OCI-LY1 (cell line): ENCODE measurements at regions not wholly inside any gene's neighbourhood (a gene's known extent, or its start where the extent isn't known, plus 50 kb on each side); places are given as distances from the start of the nearest gene placed in this dataset.

Source experiments
- H2AFZ ChIP-seq: fragments of 200-600 bp; sonication (generic), shearing (Covaris generic); 2 replicates; pipeline ENCODE4 v1.6.0; 2014; ENCODE audit warnings: antibody characterized with exemption, mild to moderate bottlenecking, low read length
- H3F3A ChIP-seq: fragments of 200-600 bp; sonication (generic), shearing (Covaris generic); 2 replicates; pipeline ENCODE4 v1.6.0; 2014; ENCODE audit warnings: mild to moderate bottlenecking, antibody characterized with exemption, low read length, moderate library complexity; ENCODE audit not compliant: insufficient read depth
- H3K27ac ChIP-seq: fragments of 200-600 bp; sonication (generic); 2 replicates; pipeline ENCODE4 v1.5.1; 2014; ENCODE audit warnings: low read length, mixed run types, mild to moderate bottlenecking, low read depth; ENCODE audit not compliant: poor library complexity, severe bottlenecking
- H3K27me3 ChIP-seq: fragments of 200-600 bp; sonication (generic); 2 replicates; pipeline ENCODE4 v1.6.0; 2014; ENCODE audit warnings: antibody characterized with exemption, mild to moderate bottlenecking, low read length, moderate library complexity; ENCODE audit not compliant: insufficient read depth
- H3K36me3 ChIP-seq: fragments of 200-600 bp; sonication (generic); 2 replicates; pipeline ENCODE4 v1.6.1; 2014; ENCODE audit warnings: mild to moderate bottlenecking, antibody characterized with exemption, low read length, moderate library complexity, mixed read lengths; ENCODE audit not compliant: insufficient read depth
- H3K4me1 ChIP-seq: fragments of 200-600 bp; sonication (generic); 2 replicates; pipeline ENCODE4 v1.5.1; 2014; ENCODE audit warnings: mild to moderate bottlenecking, low read length, moderate library complexity; ENCODE audit not compliant: insufficient read depth, severe bottlenecking
- H3K4me2 ChIP-seq: fragments of 200-600 bp; sonication (generic), shearing (Covaris generic); 2 replicates; pipeline ENCODE4 v1.6.1; 2014; ENCODE audit warnings: low read length
- H3K4me3 ChIP-seq: fragments of 200-600 bp; sonication (generic); 2 replicates; pipeline ENCODE4 v1.5.1; 2014; ENCODE audit warnings: low read length, low read depth, mild to moderate bottlenecking, mixed read lengths; ENCODE audit not compliant: poor library complexity, severe bottlenecking
- H3K79me2 ChIP-seq: fragments of 200-600 bp; shearing (Covaris generic); 2 replicates; pipeline ENCODE4 v1.6.1; 2016; ENCODE audit warnings: mixed run types, low read length, mixed read lengths; ENCODE audit not compliant: insufficient read depth
- H3K9ac ChIP-seq: fragments of 200-600 bp; sonication (generic), shearing (Covaris generic); 2 replicates; pipeline ENCODE4 v1.6.1; 2014; ENCODE audit warnings: mild to moderate bottlenecking, low read length, mixed read lengths
- H3K9me2 ChIP-seq: fragments of 200-600 bp; sonication (generic), shearing (Covaris generic); 2 replicates; pipeline ENCODE4 v1.6.1; 2014; ENCODE audit warnings: low read depth, mild to moderate bottlenecking, low read length, mixed read lengths
- H3K9me3 ChIP-seq: fragments of 200-600 bp; shearing (Covaris generic); 2 replicates; pipeline ENCODE4 v1.6.1; 2014; ENCODE audit warnings: low read length, mixed read lengths
- H4K20me1 ChIP-seq: fragments of 200-600 bp; sonication (generic), shearing (Covaris generic); 2 replicates; pipeline ENCODE4 v1.6.0; 2016; ENCODE audit warnings: mild to moderate bottlenecking, low read length; ENCODE audit not compliant: insufficient read depth
- EZH2 ChIP-seq: fragments of 200-600 bp; sonication (generic), shearing (Covaris generic); IDR thresholded peaks from 2 replicates; pipeline ENCODE4 v1.8.0; 2017; ENCODE audit warnings: borderline replicate concordance, mixed run types, mild to moderate bottlenecking, antibody characterized with exemption, low read length, moderate library complexity, mixed read lengths
- TF ChIP-seq, protein P1 (sequence below): fragments of 200-600 bp; sonication (generic), shearing (Covaris generic); IDR thresholded peaks from 2 replicates; pipeline ENCODE4 v1.5.1; 2017; ENCODE audit warnings: mild to moderate bottlenecking, antibody characterized with exemption, low read length, moderate library complexity, mixed read lengths

- H4K20me1 ChIP-seq: no peaks in the 10 kb centered on the region
- TF ChIP-seq, protein P1, sequence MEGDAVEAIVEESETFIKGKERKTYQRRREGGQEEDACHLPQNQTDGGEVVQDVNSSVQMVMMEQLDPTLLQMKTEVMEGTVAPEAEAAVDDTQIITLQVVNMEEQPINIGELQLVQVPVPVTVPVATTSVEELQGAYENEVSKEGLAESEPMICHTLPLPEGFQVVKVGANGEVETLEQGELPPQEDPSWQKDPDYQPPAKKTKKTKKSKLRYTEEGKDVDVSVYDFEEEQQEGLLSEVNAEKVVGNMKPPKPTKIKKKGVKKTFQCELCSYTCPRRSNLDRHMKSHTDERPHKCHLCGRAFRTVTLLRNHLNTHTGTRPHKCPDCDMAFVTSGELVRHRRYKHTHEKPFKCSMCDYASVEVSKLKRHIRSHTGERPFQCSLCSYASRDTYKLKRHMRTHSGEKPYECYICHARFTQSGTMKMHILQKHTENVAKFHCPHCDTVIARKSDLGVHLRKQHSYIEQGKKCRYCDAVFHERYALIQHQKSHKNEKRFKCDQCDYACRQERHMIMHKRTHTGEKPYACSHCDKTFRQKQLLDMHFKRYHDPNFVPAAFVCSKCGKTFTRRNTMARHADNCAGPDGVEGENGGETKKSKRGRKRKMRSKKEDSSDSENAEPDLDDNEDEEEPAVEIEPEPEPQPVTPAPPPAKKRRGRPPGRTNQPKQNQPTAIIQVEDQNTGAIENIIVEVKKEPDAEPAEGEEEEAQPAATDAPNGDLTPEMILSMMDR: no peak
- TF ChIP-seq EZH2: no peak
These were observed 365.0 kb upstream of the NBEA start for GRCh38 chr13:34577051-34577450.

GRCh38 chr13:34578471-34578870, 363.6 kb upstream of the NBEA start:
- no peaks in the 10 kb centered on the region for H3K27me3 ChIP-seq
- no peak for TF ChIP-seq EZH2
- TF ChIP-seq, protein P1: no peak
- no peak overlapping the region for H2AFZ ChIP-seq
- H3K79me2 ChIP-seq: no peaks in the 10 kb centered on the region
- H3K9me3 ChIP-seq: no peaks in the 10 kb centered on the region
- no peaks in the 10 kb centered on the region for H4K20me1 ChIP-seq
- H3F3A ChIP-seq: no peaks in the 10 kb centered on the region
- no peaks in the 10 kb centered on the region for H3K4me1 ChIP-seq
- H3K9me2 ChIP-seq: no peaks in the 10 kb centered on the region
- no peak overlapping the region for H3K27ac ChIP-seq
- no peak overlapping the region for H3K4me3 ChIP-seq
- no peak overlapping the region for H3K9ac ChIP-seq
- H3K4me2 ChIP-seq: no peak overlapping the region
- no peaks in the 10 kb centered on the region for H3K36me3 ChIP-seq

More at GRCh38 chr13:34577051-34577450, 365.0 kb upstream of the NBEA start:
- Histone ChIP-seq H3K9me2 (no peaks in the 10 kb centered on the region), H3K27me3 (no peaks in the 10 kb centered on the region), H3K4me1 (no peaks in the 10 kb centered on the region), H3K79me2 (no peaks in the 10 kb centered on the region), H3K4me3 (no peak overlapping the region), H3K9ac (no peak overlapping the region), H3K4me2 (no peak overlapping the region), H3K36me3 (no peaks in the 10 kb centered on the region), H3K9me3 (no peaks in the 10 kb centered on the region), H2AFZ (no peak overlapping the region), H3F3A (no peaks in the 10 kb centered on the region), H3K27ac (no peak overlapping the region)

- no peak overlapping the region for H3K4me2 ChIP-seq
- H2AFZ ChIP-seq: no peak overlapping the region
- H3K79me2 ChIP-seq: no peaks in the 10 kb centered on the region
- H3K36me3 ChIP-seq: no peaks in the 10 kb centered on the region
- H3K4me1 ChIP-seq: no peaks in the 10 kb centered on the region
- H3K9me3 ChIP-seq: no peaks in the 10 kb centered on the region
- H3K27me3 ChIP-seq: no peaks in the 10 kb centered on the region
- no peak overlapping the region for H3K9ac ChIP-seq
- TF ChIP-seq, protein P1: no peak
- TF ChIP-seq EZH2: no peak
- H3F3A ChIP-seq: no peaks in the 10 kb centered on the region
- no peak overlapping the region for H3K27ac ChIP-seq
- H3K4me3 ChIP-seq: no peak overlapping the region
- no peaks in the 10 kb centered on the region for H4K20me1 ChIP-seq
- no peaks in the 10 kb centered on the region for H3K9me2 ChIP-seq
These were observed 363.2 kb upstream of the NBEA start for GRCh38 chr13:34578917-34579316.
